BE2C (cell line): ENCODE measurements at regions not wholly inside any gene's neighbourhood (a gene's known extent, or its start where the extent isn't known, plus 50 kb on each side); places are given as distances from the start of the nearest gene placed in this dataset.

Experiments used
- DNase-seq: peaks from one replicate; pipeline ENCODE4 v3.0.0-alpha.2; 2020
- H3K27me3 ChIP-seq: fragments of 250-450 bp; sonication (Bioruptor Pico); 2 replicates; pipeline ENCODE4 v1.5.1; 2020; ENCODE audit warnings: mild to moderate bottlenecking
- H3K36me3 ChIP-seq: fragments of 250-450 bp; sonication (Bioruptor Pico); 2 replicates; pipeline ENCODE4 v1.5.1; 2020; ENCODE audit warnings: mild to moderate bottlenecking
- H3K4me1 ChIP-seq: fragments of 250-450 bp; sonication (Bioruptor Pico); 2 replicates; pipeline ENCODE4 v1.5.1; 2020
- H3K4me3 ChIP-seq: 2 replicates; pipeline ENCODE4 v1.5.1; 2011; ENCODE audit warnings: low read depth, low read length
- H3K9me3 ChIP-seq: fragments of 250-450 bp; sonication (Bioruptor Pico); 2 replicates; pipeline ENCODE4 v1.5.1; 2020
- CTCF ChIP-seq: IDR thresholded peaks from 2 replicates; pipeline ENCODE4 v1.5.1; 2012; ENCODE audit warnings: mild to moderate bottlenecking, low read depth, low read length

DNA sequence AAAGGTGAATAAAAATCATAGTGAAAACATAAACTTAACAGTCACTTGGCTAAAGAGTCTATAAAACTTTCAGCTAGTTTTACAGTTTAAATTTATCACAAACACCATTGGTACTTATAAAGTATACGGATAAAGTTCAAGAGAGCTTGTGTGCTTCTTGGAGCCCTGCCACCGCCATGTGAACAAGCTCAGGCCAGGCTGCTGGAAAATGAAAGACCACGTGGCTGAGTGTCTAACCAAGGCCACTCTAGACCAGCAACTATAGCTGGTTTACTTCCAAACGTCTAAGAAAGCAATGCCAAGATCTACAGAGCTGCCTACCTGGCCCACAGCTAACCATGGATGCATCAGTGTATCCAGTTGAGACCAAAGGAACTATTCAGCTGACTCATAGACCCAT lies 66.3 kb upstream of the API5 start:
- H3K27me3 ChIP-seq = no peaks in the 10 kb centered on the region
- no peak for TF ChIP-seq CTCF

DNA sequence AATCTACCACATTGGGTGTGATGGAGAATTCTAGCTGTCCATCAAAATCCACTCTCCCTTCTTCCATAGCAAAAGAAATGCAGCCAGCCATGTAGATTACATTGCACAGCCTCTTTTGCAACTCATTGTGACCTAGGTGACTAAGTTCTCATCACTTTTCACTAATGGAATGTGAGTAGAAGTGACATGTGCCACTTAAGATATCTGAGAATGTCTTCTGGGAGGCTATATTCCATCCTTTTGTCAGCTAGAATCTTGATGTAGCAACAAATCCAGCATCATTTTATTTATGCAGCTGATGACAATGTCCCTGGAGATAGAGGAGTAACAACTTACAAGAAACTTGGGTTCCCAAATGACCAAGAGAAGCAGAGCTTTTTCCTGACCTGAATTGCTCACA lies 61.5 kb upstream of the API5 start:
- H3K36me3 ChIP-seq = no peaks in the 10 kb centered on the region
- no peak overlapping the region for H3K4me3 ChIP-seq
- H3K27me3 ChIP-seq = no peaks in the 10 kb centered on the region
- no peak for TF ChIP-seq CTCF
- no peaks in the 10 kb centered on the region for H3K9me3 ChIP-seq
- DNase-seq = no peak
- no peaks in the 10 kb centered on the region for H3K4me1 ChIP-seq

More for the DNA sequence above, 66.3 kb upstream of the API5 start:
- no peaks in the 10 kb centered on the region for H3K36me3 ChIP-seq
- H3K4me1 ChIP-seq = no peaks in the 10 kb centered on the region
- no peaks in the 10 kb centered on the region for H3K9me3 ChIP-seq
- no peak overlapping the region for H3K4me3 ChIP-seq
- no peak for DNase-seq

GRCh38 chr11:43261775-43262174 lies 50.0 kb upstream of the API5 start:
- TF ChIP-seq CTCF = no peak
- no peaks in the 10 kb centered on the region for H3K27me3 ChIP-seq
- DNase-seq = no peak

More at GRCh38 chr11:43261775-43262174, 50.0 kb upstream of the API5 start:
- no peaks in the 10 kb centered on the region for H3K9me3 ChIP-seq
- H3K4me1 ChIP-seq = no peaks in the 10 kb centered on the region
- no peaks in the 10 kb centered on the region for H3K36me3 ChIP-seq
- H3K4me3 ChIP-seq = no peak overlapping the region
